GM19043 (cell line): ENCODE measurements at regions not wholly inside any gene's neighbourhood (a gene's known extent, or its start where the extent isn't known, plus 50 kb on each side); places are given as distances from the start of the nearest gene placed in this dataset.

Experiments used
- ATAC-seq: cut with Tn5 transposase; IDR thresholded peaks from one replicate; pipeline ENCODE4 v1.9.1; 2021; ENCODE audit warnings: low read depth; ENCODE audit not compliant: unreplicated experiment

- ATAC-seq = no peak
Observed at GRCh38 chr2:126774290-126774689, 118.3 kb downstream of the GYPC start.

- no peak for ATAC-seq
Observed at GRCh38 chr2:126774761-126775160, 118.8 kb downstream of the GYPC start.

GRCh38 chr2:126775300-126775985, 119.5 kb downstream of the GYPC start:
- no peak for ATAC-seq

GRCh38 chr2:126776255-126776654, 120.3 kb downstream of the GYPC start:
- peak; percentile 1 for ATAC-seq

GRCh38 chr2:126776692-126777619, 121.0 kb downstream of the GYPC start:
- peak; percentile 85 for ATAC-seq

- peak; percentile 9 for ATAC-seq
Observed at GRCh38 chr2:126777620-126777978, 121.1 kb upstream of the TEX51 start.

- no peak for ATAC-seq
Observed at GRCh38 chr2:126778561-126779501, 119.9 kb upstream of the TEX51 start.

- no peak for ATAC-seq
Observed at GRCh38 chr2:126781206-126781605, 117.5 kb upstream of the TEX51 start.

- no peak for ATAC-seq
Observed at GRCh38 chr2:126781806-126782205, 116.9 kb upstream of the TEX51 start.

GRCh38 chr2:126782648-126783047, 116.0 kb upstream of the TEX51 start:
- no peak for ATAC-seq

- no peak for ATAC-seq
Observed at GRCh38 chr2:126783341-126783740, 115.3 kb upstream of the TEX51 start.

- no peak for ATAC-seq
Observed at GRCh38 chr2:126784045-126784444, 114.6 kb upstream of the TEX51 start.

- ATAC-seq = no peak
Observed at GRCh38 chr2:126784621-126785020, 114.1 kb upstream of the TEX51 start.

GRCh38 chr2:126785236-126785635, 113.5 kb upstream of the TEX51 start:
- no peak for ATAC-seq

GRCh38 chr2:126785862-126786261, 112.8 kb upstream of the TEX51 start:
- ATAC-seq = no peak

- ATAC-seq = no peak
Observed at GRCh38 chr2:126786765-126787164, 111.9 kb upstream of the TEX51 start.

GRCh38 chr2:126787289-126787688, 111.4 kb upstream of the TEX51 start:
- no peak for ATAC-seq

GRCh38 chr2:126788113-126788512, 110.6 kb upstream of the TEX51 start:
- no peak for ATAC-seq

- ATAC-seq = no peak
Observed at GRCh38 chr2:126788652-126789051, 110.0 kb upstream of the TEX51 start.

- no peak for ATAC-seq
Observed at GRCh38 chr2:126790987-126791780, 107.5 kb upstream of the TEX51 start.
